AG04450 (cell line): ENCODE measurements at regions not wholly inside any gene's neighbourhood (a gene's known extent, or its start where the extent isn't known, plus 50 kb on each side); places are given as distances from the start of the nearest gene placed in this dataset.
"Not testable (repeated sequence)": the region's sequence is repeated elsewhere in the genome, so short reads cannot be mapped to it uniquely, and the experiment has no call there.

Experiments
- CTCF ChIA-PET: fragments of 300-600, 350-600 bp; formaldehyde crosslinking; extraction: SDS; loops from one replicate; lab custom pipeline; 2022; ENCODE audit warnings: antibody characterized with exemption, inconsistent platforms; lab: Charles Lee
- POLR2A ChIA-PET: fragments of 350-600 bp; formaldehyde crosslinking; extraction: SDS; loops from one replicate; lab custom pipeline; 2021; ENCODE audit warnings: antibody characterized with exemption, inconsistent platforms; lab: Yijun Ruan, JAX
- DNase-seq: peaks from one replicate; pipeline ENCODE4 v3.0.0-alpha.2; 2011; ENCODE audit warnings: low read depth, low spot score
- H3K27ac ChIP-seq: one replicate; pipeline ENCODE4 v1.5.1; 2012; ENCODE audit warnings: low read depth, low read length, control low read depth
- H3K27me3 ChIP-seq: one replicate; pipeline ENCODE4 v1.6.0; 2012; ENCODE audit warnings: low read length; ENCODE audit not compliant: control insufficient read depth, insufficient read depth
- H3K4me3 ChIP-seq: 2 replicates; pipeline ENCODE4 v1.5.1; 2011; ENCODE audit warnings: mild to moderate bottlenecking, low read depth, low read length, control low read depth
- H3K9me3 ChIP-seq: 2 replicates; pipeline ENCODE4 v1.5.1; 2012; ENCODE audit warnings: low read length; ENCODE audit not compliant: control insufficient read depth, insufficient read depth
- CTCF ChIP-seq: IDR thresholded peaks from 2 replicates; pipeline ENCODE4 v1.5.1; 2011; ENCODE audit warnings: low read depth, low read length, control low read depth, inconsistent platforms

- DNase-seq, result no peak
- Histone ChIP-seq H3K4me3 (no peak overlapping the region), H3K9me3 (no peaks in the 10 kb centered on the region), H3K27me3 (no peaks in the 10 kb centered on the region), H3K27ac (no peak overlapping the region)
- no peak for TF ChIP-seq CTCF
- CTCF ChIA-PET, result interaction anchor here (1.3 kb wide), 1 partner anchor 37 kb away, joined by 7 read pairs; no protein-coding TSS in a partner anchor
- POLR2A ChIA-PET, result no interaction called here
These were observed 88.9 kb downstream of the MOGAT1 start for GRCh38 chr2:222760301-222760897.

GRCh38 chr2:222761888-222762287, 90.4 kb downstream of the MOGAT1 start:
- CTCF ChIA-PET, result interaction anchor here (0.9 kb wide), 1 partner anchor 35 kb away, joined by 3 read pairs; no protein-coding TSS in a partner anchor
- Histone ChIP-seq H3K27me3 (no peaks in the 10 kb centered on the region), H3K9me3 (no peaks in the 10 kb centered on the region), H3K27ac (no peak overlapping the region), H3K4me3 (no peak overlapping the region)
- no peak for TF ChIP-seq CTCF
- DNase-seq, result no peak
- POLR2A ChIA-PET, result no interaction called here

- TF ChIP-seq CTCF, result no peak
- CTCF ChIA-PET, result interaction anchor here (0.6 to 0.9 kb wide), 2 partner anchors 35 to 965 kb away, joined by 3 to 4 read pairs; no protein-coding TSS in a partner anchor
- POLR2A ChIA-PET, result no interaction called here
- no peak overlapping the region for H3K4me3 ChIP-seq
- H3K27ac ChIP-seq, result no peak overlapping the region
- H3K9me3 ChIP-seq, result no peaks in the 10 kb centered on the region
- no peaks in the 10 kb centered on the region for H3K27me3 ChIP-seq
- no peak for DNase-seq
These were observed 90.9 kb downstream of the MOGAT1 start for GRCh38 chr2:222762342-222762741.

GRCh38 chr2:222765883-222766282, 94.4 kb downstream of the MOGAT1 start:
- POLR2A ChIA-PET, H3K27ac ChIP-seq: not testable (repeated sequence)

GRCh38 chr2:222768019-222768418, 92.8 kb upstream of the ACSL3 start:
- CTCF ChIA-PET, result interaction anchor here (0.7 kb wide), 1 partner anchor 40 kb away, joined by 5 read pairs; no protein-coding TSS in a partner anchor
- POLR2A ChIA-PET, result not testable (repeated sequence)

More at GRCh38 chr2:222765883-222766282, 94.4 kb downstream of the MOGAT1 start:
- H3K27me3 ChIP-seq, H3K4me3 ChIP-seq, CTCF ChIA-PET, DNase-seq, H3K9me3 ChIP-seq: not testable (repeated sequence)

GRCh38 chr2:222769446-222769845, 91.4 kb upstream of the ACSL3 start:
- TF ChIP-seq CTCF, result no peak
- DNase-seq, result no peak
- POLR2A ChIA-PET, result interaction anchor here (0.6 kb wide), 1 partner anchor 38 kb away, joined by 3 read pairs; no protein-coding TSS in a partner anchor
- CTCF ChIA-PET, result no interaction called here
- Histone ChIP-seq H3K9me3 (no peaks in the 10 kb centered on the region), H3K4me3 (no peak overlapping the region), H3K27ac (no peak overlapping the region), H3K27me3 (peaks cover 2% of the 10 kb centered on the region)

More at GRCh38 chr2:222768019-222768418, 92.8 kb upstream of the ACSL3 start:
- not testable (repeated sequence) for H3K27ac ChIP-seq, DNase-seq, H3K9me3 ChIP-seq, H3K27me3 ChIP-seq, H3K4me3 ChIP-seq
